HG02571 (cell line): ENCODE measurements at regions not wholly inside any gene's neighbourhood (a gene's known extent, or its start where the extent isn't known, plus 50 kb on each side); places are given as distances from the start of the nearest gene placed in this dataset.

Experiments
- ATAC-seq: cut with Tn5 transposase; IDR thresholded peaks from one replicate; pipeline ENCODE4 v1.9.1; 2021; ENCODE audit warnings: mild to moderate bottlenecking, moderate library complexity; ENCODE audit not compliant: unreplicated experiment

DNA sequence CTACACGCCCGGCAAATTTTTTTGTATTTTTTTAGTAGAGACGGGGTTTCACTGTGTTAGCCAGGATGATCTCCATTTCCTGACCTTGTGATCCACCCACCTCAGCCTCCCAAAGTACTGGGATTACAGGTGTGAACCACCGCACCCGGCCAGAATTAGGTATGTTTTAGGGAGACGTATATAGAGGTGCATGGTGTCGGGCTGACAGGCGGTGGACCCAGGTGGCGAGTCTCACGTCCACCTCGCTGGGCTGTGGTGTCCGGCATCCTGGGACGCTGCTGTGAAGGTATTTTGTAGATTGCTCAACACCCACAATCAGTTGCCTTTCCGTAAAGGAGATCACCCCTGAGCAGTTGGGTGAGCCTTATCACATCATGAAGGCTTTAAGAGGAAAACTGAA is 728.6 kb downstream of the BRD1 start:
- no peak for ATAC-seq

GRCh38 chr22:49097966-49098365 is 729.7 kb downstream of the BRD1 start:
- no peak for ATAC-seq

DNA sequence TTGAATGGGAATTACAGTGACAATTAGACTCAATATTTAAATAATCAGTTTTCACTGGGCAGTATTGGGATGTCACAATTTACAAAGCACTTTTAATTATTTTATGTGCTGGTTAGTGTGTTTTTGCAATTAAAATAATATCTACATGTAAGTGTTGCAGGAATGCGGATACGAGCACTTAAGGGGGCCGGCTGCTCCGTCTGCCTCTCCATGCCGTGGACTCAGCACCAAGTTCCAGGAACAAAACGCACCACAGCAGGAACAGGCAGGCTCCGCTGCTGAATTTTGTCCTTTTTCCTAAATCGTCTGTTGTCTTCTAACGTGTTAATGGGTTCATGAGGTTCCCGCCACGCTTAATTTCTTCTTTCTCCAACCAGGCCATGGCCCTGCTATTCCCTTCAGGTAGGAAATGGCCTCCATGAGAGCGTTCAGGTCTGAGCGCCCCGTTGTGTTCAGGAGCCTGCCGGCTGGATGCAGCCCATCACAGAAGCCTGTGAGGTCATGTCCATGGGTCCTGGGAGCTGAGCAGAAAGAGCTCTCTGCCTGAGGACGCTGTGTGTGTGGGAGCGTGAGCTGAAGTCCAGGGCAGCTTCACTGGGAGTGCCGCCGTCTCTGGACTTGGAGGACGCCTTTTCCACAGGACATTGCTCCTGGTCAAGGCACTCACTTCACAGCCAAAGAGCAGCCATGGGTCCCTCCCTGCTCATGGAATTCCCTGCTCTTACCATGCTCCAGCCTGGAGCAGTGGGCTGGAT is 730.3 kb downstream of the BRD1 start:
- no peak for ATAC-seq

- ATAC-seq: no peak
These were observed 731.2 kb downstream of the BRD1 start for GRCh38 chr22:49096476-49096875.

DNA sequence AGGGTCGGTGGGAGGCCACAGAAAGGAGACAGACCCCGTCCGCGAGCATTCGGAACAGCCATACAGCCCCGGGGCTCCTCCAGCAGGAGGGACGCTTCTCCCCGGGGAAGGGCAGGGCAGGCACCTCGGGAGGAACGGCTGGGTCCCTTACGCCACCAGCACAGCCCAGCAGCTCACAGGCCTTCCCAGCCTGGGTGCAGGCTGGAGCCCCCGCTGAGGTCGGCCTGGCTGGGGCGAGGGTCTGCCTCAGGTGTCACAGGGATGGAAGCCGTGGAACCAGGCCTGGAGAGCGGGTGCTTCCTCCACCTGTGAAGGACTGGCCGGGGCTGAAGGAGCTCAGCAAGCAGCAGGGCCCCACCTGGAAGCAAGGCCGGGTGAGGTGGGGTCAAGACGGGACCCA is 732.3 kb downstream of the BRD1 start:
- ATAC-seq: no peak

GRCh38 chr22:49094858-49095257 is 732.8 kb downstream of the BRD1 start:
- no peak for ATAC-seq

DNA sequence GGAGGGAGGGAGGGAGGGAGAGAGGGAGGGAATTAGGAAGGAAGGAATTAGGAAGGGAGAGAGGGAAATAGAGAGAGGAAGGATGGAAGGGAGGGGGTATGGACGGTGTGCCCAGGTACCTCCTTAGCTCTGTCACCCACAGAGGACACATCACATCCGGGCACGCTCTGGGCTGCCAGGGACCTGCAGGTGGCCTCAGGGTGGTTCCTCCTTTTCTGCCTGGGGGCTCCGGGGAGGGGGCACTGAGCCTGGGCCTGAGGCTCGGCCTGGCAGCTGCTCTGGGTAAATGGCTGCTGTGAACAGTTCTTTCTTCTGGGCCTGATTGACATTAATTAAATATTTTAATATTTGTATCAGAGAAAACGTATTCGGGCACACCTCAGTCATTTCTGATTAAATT is 733.5 kb downstream of the BRD1 start:
- no peak for ATAC-seq

GRCh38 chr22:49093192-49093880 is 734.3 kb downstream of the BRD1 start:
- ATAC-seq: no peak

DNA sequence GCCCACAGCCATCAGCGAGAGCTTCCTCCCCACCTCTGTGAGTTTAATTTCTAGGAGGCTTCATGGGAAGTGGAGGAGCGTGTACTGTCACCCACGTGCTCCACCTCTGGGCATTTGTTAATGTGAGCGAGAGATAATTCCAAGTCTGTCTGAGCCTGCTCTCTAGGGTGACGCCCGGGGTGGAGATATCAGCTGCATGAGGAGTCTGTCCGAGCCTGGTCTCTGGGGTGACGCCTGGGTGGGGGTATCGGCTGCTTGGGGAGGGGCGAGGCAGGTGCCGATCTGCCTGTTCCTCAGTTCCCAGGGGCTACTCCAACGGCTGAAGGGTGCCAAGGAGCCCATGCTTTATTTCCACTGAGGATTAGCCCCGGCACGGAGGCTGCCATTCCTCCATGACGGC is 735.0 kb downstream of the BRD1 start:
- ATAC-seq: no peak

- ATAC-seq: no peak
These were observed 735.6 kb downstream of the BRD1 start for GRCh38 chr22:49091917-49092545.

GRCh38 chr22:49091451-49091850 is 736.2 kb downstream of the BRD1 start:
- ATAC-seq: no peak

- no peak for ATAC-seq
These were observed 736.9 kb downstream of the BRD1 start for GRCh38 chr22:49090853-49091135.

- ATAC-seq: no peak
These were observed 737.4 kb downstream of the BRD1 start for GRCh38 chr22:49090061-49090852.

- no peak for ATAC-seq
These were observed 738.6 kb downstream of the BRD1 start for GRCh38 chr22:49088801-49089791.

DNA sequence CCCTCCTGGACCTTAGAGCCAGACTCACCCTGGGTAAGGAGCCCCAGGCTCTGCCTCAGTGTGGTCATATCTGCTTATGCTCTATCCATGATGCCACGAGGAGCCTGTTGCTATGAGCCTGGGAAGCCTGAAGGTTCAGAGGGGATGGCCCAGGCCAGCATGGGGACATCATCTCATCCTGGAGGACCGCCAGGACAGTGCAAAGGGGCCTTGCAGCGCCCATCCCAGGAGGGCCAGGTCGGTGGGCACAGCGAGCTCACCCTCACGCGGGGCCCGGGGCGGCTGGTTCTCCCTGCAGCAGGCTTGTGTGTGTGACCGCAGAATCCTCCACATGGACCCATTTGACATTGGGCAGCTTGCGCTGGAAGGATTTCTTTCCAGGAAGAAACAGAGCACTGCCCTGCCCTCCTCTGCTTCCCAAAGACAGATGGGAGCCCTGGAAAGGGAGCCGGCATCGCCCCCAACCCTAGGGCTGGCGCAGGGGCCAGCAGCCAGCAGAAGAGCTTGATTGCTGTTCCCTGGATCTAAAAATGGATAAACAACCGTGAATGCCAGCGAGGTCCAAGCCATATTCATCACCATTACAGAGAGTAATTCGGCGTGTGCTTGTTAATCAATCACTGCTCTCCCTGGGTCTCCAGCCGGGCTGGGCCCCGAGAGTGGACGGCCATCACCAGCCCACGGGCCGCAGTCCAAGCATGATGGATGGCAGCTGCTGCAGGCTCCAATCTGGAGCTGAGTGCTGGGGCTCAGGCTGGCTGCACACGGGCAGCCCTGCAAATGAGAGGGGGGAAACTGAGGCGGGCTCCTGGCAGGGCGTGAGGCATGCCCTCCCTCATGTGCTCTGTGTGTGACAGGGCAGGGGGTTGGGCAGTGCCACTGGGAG is 739.7 kb downstream of the BRD1 start:
- ATAC-seq: no peak

- no peak for ATAC-seq
These were observed 740.5 kb downstream of the BRD1 start for GRCh38 chr22:49087198-49087597.

- ATAC-seq: no peak
These were observed 741.0 kb downstream of the BRD1 start for GRCh38 chr22:49086606-49087157.

GRCh38 chr22:49086181-49086580 is 741.5 kb downstream of the BRD1 start:
- no peak for ATAC-seq

GRCh38 chr22:49084206-49084605 is 743.5 kb downstream of the BRD1 start:
- no peak for ATAC-seq
